ENCODE measurements at regions not wholly inside any gene's neighbourhood (a gene's known extent, or its start where the extent isn't known, plus 50 kb on each side); places are given as distances from the start of the nearest gene placed in this dataset.
"Not testable (repeated sequence)": the region's sequence is repeated elsewhere in the genome, so short reads cannot be mapped to it uniquely, and the experiment has no call there.

- peak; percentile 48 for DNase-seq
- in situ Hi-C loops (cut with HindIII; ENCODE audit: low pct_ligation_motif_present, low pct_unique_long_range_greater_than_20kb, low sequenced_read_pairs): no loop called here
These were observed 159.3 kb upstream of the GRK3 start for GRCh38 chr22:25404928-25405816.

- no peak for DNase-seq
- in situ Hi-C loops (cut with HindIII; ENCODE audit: low pct_ligation_motif_present, low pct_unique_long_range_greater_than_20kb, low sequenced_read_pairs): no loop called here
These were observed 158.5 kb upstream of the GRK3 start for GRCh38 chr22:25405841-25406509.

- DNase-seq: no peak
These were observed 157.8 kb upstream of the GRK3 start for GRCh38 chr22:25406510-25407210.

GRCh38 chr22:25407226-25407858 lies 157.1 kb upstream of the GRK3 start:
- in situ Hi-C loops (cut with HindIII; ENCODE audit: low pct_ligation_motif_present, low pct_unique_long_range_greater_than_20kb, low sequenced_read_pairs): no loop called here
- DNase-seq: no peak

More at GRCh38 chr22:25406510-25407210, 157.8 kb upstream of the GRK3 start:
- in situ Hi-C loops (cut with HindIII; ENCODE audit: low pct_ligation_motif_present, low pct_unique_long_range_greater_than_20kb, low sequenced_read_pairs): no loop called here

GRCh38 chr22:25407859-25408229 lies 156.6 kb upstream of the GRK3 start:
- in situ Hi-C loops (cut with HindIII; ENCODE audit: low pct_ligation_motif_present, low pct_unique_long_range_greater_than_20kb, low sequenced_read_pairs): no loop called here
- no peak for DNase-seq

GRCh38 chr22:25409240-25409639 lies 155.2 kb upstream of the GRK3 start:
- DNase-seq: no peak
- in situ Hi-C loops (cut with HindIII; ENCODE audit: low pct_ligation_motif_present, low pct_unique_long_range_greater_than_20kb, low sequenced_read_pairs): no loop called here

GRCh38 chr22:25410849-25411248 lies 153.6 kb upstream of the GRK3 start:
- no peak for DNase-seq
- in situ Hi-C loops (cut with HindIII; ENCODE audit: low pct_ligation_motif_present, low pct_unique_long_range_greater_than_20kb, low sequenced_read_pairs): no loop called here

GRCh38 chr22:25413620-25414019 lies 150.9 kb upstream of the GRK3 start:
- in situ Hi-C loops (cut with HindIII; ENCODE audit: low pct_ligation_motif_present, low pct_unique_long_range_greater_than_20kb, low sequenced_read_pairs): no loop called here
- no peak for DNase-seq

- in situ Hi-C loops (cut with HindIII; ENCODE audit: low pct_ligation_motif_present, low pct_unique_long_range_greater_than_20kb, low sequenced_read_pairs); DNase-seq: not testable (repeated sequence)
These were observed 148.7 kb upstream of the GRK3 start for GRCh38 chr22:25415731-25416130.

GRCh38 chr22:25417826-25418225 lies 146.6 kb upstream of the GRK3 start:
- in situ Hi-C loops (cut with HindIII; ENCODE audit: low pct_ligation_motif_present, low pct_unique_long_range_greater_than_20kb, low sequenced_read_pairs); DNase-seq: not testable (repeated sequence)

- in situ Hi-C loops (cut with HindIII; ENCODE audit: low pct_ligation_motif_present, low pct_unique_long_range_greater_than_20kb, low sequenced_read_pairs): no loop called here
- DNase-seq: no peak
These were observed 145.0 kb upstream of the GRK3 start for GRCh38 chr22:25419247-25420113.

- DNase-seq; in situ Hi-C loops (cut with HindIII; ENCODE audit: low pct_ligation_motif_present, low pct_unique_long_range_greater_than_20kb, low sequenced_read_pairs): not testable (repeated sequence)
These were observed 144.4 kb upstream of the GRK3 start for GRCh38 chr22:25420114-25420441.

GRCh38 chr22:25420471-25420924 lies 144.0 kb upstream of the GRK3 start:
- no peak for DNase-seq
- in situ Hi-C loops (cut with HindIII; ENCODE audit: low pct_ligation_motif_present, low pct_unique_long_range_greater_than_20kb, low sequenced_read_pairs): no loop called here

- in situ Hi-C loops (cut with HindIII; ENCODE audit: low pct_ligation_motif_present, low pct_unique_long_range_greater_than_20kb, low sequenced_read_pairs): no loop called here
These were observed 143.3 kb upstream of the GRK3 start for GRCh38 chr22:25420925-25421904.

GRCh38 chr22:25426530-25427308 lies 137.8 kb upstream of the GRK3 start:
- DNase-seq; in situ Hi-C loops (cut with HindIII; ENCODE audit: low pct_ligation_motif_present, low pct_unique_long_range_greater_than_20kb, low sequenced_read_pairs): not testable (repeated sequence)

More at GRCh38 chr22:25420925-25421904, 143.3 kb upstream of the GRK3 start:
- DNase-seq: no peak

- DNase-seq; in situ Hi-C loops (cut with HindIII; ENCODE audit: low pct_ligation_motif_present, low pct_unique_long_range_greater_than_20kb, low sequenced_read_pairs): not testable (repeated sequence)
These were observed 132.7 kb upstream of the GRK3 start for GRCh38 chr22:25431637-25432342.

All from ACHN (cell line).